Ovary (tissue), 3 donors: ENCODE measurements at regions not wholly inside any gene's neighbourhood (a gene's known extent, or its start where the extent isn't known, plus 50 kb on each side); places are given as distances from the start of the nearest gene placed in this dataset.

Experiments
- POLR2A ChIP-seq: fragments of 450-650 bp; IDR thresholded peaks from one replicate; pipeline ENCODE4 v1.6.1; 2017; ENCODE audit warnings: antibody characterized with exemption, mild to moderate bottlenecking, moderate library complexity
- TF ChIP-seq, protein P1 (sequence below), 3 donors: fragments of 450-650 bp in 2 of 3; fragments of 200-600 bp in 1 of 3; IDR thresholded peaks; one replicate each; pipeline versions ENCODE4 v1.5.1 to v1.8.0; 2016 to 2022; ENCODE audit warnings: antibody characterized with exemption in 3 of 3, mild to moderate bottlenecking in 1 of 3
- donor health status: DM: no; HTN: no; CAD: no.

DNA sequence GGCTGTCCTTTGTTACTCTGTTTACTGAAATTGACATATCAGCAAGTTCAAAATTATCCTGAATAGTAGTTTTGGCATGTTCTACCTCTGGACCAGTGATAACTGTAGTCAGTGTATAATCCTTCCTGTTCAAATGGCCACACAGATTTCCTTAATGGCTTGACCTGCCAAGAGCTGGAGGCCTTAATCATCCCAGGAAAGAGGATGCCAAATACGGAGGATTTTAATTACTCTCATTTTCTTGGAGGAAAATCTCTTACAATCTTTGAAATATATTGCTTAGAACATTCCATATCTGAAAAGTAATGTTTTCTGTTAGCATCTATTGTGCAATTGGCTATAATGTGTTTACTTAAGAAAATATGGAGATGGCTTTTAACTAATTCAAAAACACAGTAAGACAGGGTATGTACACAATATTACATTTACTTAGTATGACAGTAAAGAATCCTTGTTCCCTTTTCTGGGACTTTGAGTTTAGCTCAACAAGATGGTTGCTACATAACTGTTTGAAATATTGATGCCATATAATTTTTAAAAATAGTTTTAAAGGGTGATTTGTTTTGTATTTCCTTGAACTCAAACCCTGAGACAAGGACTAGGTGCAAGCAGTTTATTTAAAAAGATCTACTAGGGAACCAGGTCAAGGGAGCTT, 68.9 kb upstream of the SELENOP start:
- TF ChIP-seq, protein P1, sequence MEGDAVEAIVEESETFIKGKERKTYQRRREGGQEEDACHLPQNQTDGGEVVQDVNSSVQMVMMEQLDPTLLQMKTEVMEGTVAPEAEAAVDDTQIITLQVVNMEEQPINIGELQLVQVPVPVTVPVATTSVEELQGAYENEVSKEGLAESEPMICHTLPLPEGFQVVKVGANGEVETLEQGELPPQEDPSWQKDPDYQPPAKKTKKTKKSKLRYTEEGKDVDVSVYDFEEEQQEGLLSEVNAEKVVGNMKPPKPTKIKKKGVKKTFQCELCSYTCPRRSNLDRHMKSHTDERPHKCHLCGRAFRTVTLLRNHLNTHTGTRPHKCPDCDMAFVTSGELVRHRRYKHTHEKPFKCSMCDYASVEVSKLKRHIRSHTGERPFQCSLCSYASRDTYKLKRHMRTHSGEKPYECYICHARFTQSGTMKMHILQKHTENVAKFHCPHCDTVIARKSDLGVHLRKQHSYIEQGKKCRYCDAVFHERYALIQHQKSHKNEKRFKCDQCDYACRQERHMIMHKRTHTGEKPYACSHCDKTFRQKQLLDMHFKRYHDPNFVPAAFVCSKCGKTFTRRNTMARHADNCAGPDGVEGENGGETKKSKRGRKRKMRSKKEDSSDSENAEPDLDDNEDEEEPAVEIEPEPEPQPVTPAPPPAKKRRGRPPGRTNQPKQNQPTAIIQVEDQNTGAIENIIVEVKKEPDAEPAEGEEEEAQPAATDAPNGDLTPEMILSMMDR (IDR thresholded peaks at IDR 0.05), result no peak
- TF ChIP-seq POLR2A, result no peak
